ENCODE measurements at regions not wholly inside any gene's neighbourhood (a gene's known extent, or its start where the extent isn't known, plus 50 kb on each side); places are given as distances from the start of the nearest gene placed in this dataset.
A peak's percentile ranks its signal among the peaks of the same experiment; 100 is the strongest.
"Not testable (repeated sequence)": the region's sequence is repeated elsewhere in the genome, so short reads cannot be mapped to it uniquely, and the experiment has no call there.

- no peak for DNase-seq
Measured at GRCh38 chr12:85425926-85426325, 145.9 kb downstream of the ALX1 start.

DNA sequence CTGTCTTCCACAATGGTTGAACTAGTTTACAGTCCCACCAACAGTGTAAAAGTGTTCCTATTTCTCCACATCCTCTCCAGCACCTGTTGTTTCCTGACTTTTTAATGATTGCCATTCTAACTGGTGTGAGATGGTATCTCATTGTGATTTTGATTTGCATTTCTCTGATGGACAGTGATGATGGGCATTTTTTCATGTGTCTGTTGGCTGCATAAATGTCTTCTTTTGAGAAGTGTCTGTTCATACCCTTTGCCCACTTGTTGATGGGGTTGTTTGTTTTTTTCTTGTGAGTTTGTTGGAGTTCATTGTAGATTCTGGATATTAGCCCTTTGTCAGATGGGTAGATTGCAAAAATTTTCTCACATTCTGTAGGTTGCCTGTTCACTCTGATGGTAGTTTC, 153.1 kb downstream of the ALX1 start:
- DNase-seq = not testable (repeated sequence)

GRCh38 chr12:85440271-85440670, 160.3 kb downstream of the ALX1 start:
- no peak for DNase-seq

GRCh38 chr12:85441025-85441424, 161.0 kb downstream of the ALX1 start:
- no peak for DNase-seq

DNA sequence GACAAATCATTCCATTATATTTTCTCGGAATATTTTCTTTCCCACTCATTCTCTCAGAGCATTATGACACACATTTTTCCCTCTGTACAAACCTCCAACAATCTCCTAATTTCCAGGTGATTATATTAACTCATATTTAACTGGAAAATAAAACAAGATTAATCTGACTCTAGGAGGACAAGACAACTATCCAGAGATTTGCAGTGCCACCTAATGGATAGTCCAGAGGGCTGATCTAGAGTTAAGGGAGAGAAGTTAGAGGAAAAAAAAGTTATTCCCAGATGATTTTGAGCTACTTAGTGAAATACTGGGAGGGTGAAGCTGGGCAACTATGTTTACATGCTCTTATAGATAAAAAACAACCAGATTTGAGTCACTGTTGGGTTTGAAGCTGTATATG, 161.7 kb downstream of the ALX1 start:
- no peak for DNase-seq

DNA sequence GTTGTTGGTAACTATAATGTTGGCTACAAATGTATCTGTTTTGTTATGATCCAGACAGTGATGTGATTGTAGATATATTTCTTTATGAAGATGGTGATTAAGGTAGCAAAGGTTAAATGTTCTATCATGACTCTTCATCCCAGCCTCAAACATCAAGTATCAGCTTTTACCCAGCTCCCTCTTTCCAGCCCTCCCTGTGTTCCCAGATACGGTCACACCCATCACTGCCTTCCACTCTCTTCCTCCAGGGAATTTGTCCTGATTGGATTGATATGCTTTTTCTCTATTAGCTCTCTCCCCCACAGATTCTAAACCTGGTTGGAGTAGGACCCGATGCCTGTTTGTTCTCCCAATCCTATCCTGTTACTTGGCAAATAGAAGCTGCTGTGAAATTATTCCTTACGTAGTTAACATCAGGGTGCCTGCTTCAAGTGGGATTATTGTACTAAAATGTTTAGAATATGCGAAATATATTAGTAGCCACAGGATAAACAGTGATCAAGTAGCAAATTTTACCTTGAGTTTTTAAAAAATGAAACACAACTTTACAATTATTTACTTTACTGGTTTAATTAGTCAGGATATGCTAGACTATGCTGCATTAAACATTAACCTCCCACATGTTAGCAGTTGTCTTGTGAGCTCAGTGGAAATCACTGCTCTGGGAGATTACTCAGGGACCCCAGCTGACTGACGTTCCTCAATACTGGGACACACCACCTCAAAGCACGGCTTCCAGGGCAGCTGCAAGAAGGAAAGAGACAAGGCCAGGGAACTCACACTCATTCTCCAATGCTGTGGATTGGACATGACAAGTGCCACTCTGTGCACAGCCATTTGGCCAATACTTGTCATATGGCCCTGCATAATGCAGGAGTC, 165.3 kb downstream of the ALX1 start:
- no peak for DNase-seq

DNA sequence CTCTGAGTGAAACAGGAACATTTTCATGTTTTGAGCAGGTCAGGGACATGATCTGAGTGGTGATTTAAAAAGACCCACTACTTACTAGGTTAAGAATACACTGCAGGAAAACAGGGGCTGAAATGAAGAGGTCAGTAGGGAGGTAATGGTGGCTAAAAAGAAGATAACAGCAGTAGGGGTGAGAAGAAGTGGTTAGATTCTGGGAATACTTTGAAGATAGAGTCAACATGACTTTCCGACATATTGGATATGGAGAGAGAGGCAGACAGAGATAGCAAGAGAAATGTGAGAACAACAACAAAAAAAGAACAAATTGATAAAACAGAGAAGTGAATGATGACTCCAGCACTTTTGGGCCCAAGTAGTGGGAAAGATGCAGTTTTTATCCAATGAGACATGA, 168.0 kb downstream of the ALX1 start:
- DNase-seq = no peak

GRCh38 chr12:85448548-85449139, 168.6 kb downstream of the ALX1 start:
- no peak for DNase-seq

DNA sequence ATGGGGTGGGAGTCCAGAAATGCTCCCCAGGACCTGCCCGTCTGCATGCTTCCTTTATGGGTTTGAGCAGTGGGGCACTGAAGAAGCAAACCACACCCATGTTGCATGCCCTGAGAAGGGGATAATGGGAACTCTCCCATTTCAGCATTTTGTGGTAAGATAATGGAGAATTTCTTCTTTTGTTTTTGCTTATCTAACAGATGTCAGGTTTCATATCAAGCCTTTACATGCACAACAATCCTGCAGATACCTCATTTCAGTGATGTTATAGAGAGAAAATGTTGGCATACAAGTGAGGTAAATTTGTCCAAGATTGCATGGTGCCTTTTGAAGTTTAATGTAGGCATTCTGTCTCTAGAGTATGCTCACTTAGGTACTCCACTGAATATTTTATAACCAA, 177.0 kb downstream of the ALX1 start:
- no peak for DNase-seq

GRCh38 chr12:85461127-85461526, 181.1 kb downstream of the ALX1 start:
- DNase-seq = no peak

- DNase-seq = no peak
Measured at GRCh38 chr12:85462888-85463287, 182.9 kb downstream of the ALX1 start.

DNA sequence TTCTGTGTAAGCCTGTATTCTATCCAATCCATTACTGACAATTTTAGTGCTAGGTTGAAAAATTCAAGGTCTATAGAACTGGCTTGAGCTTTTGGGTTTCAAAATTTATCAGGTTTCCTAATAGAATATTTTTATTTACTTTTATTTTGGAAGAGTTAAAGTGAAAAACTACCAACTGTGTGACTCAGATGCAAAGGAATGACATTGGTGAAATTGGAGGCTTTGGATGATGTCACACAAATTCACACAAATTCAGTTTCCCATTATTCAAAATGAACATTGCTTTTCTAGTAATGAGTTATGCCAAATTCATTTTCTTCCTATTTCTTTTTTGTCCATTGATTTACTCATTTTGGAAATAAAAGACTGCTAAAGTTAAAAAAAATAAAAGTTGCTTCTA, 186.9 kb downstream of the ALX1 start:
- DNase-seq = no peak

DNA sequence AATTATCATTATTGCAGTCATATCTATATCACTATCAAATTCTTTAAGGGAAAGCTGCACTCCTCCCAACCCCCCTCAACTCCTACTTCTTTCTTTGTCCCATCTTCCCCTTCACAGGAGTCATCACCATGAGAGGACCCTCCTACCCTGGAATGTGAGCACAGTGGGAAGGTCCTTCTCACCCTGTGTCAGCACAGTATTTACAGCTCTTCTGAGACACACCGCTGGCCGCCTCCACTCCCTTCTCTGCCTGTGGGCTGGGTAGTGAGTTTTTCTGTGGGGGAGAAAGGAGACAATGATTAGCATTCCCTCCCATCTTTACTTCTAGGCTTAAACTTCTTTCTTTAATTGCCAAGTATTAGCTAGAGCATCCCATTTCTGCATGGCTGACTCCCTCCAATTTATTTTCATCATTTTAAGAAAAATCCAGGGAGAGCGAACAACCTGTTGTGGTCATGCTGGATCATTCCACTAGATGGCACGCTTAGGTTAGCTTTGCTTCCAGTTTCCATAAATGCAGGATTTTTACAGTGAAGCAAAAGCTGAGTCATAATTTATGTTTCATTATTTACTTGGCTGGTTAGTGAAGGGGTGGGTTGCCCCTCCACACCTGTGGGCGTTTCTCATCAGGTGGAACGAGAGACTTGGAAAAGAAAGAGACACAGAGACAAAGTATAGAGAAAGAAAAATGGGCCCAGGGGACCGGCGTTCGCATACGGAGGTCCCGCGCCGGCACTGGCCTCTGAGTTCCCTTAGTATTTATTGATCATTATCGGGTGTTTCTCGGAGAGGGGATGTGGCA, 188.5 kb downstream of the ALX1 start:
- peak; percentile 10 for DNase-seq

DNA sequence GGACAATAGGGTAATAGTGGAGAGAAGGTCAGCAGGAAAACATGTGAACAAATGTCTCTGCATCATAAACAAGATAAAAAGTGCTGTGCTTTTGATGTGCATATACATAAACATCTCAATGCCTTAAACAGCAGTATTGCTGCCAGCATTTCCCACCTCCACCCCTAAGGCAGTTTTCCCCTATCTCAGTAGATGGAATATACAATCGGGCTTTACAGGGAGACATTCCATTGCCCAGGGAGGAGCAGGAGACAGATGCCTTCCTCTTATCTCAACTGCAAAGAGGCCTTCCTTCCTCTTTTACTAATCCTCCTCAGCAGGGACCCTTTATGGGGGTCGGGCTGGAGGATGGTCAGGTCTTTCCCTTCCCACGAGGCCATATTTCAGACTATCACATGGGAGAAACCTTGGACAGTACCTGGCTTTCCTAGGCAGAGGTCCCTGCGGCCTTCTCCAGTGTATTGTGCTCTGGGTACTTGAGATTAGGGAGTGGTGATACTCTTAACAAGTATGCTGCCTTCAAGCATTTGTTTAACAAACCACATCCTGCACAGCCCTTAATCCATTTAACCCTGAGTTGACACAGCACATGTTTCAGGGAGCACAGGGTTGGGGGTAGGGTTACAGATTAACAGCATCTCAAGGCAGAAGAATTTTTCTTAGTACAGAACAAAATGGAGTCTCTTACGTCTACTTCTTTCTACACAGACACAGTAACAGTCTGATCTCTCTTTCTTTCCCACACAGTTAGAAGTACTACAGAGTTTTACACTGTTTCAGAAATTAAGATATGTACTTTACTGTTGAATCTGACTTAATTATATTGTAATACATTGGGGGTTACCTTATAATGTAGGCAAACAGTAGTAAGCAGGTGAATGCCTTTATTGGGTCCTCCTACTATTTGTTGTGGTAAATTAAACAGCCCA, 189.4 kb downstream of the ALX1 start:
- DNase-seq = not testable (repeated sequence)

DNA sequence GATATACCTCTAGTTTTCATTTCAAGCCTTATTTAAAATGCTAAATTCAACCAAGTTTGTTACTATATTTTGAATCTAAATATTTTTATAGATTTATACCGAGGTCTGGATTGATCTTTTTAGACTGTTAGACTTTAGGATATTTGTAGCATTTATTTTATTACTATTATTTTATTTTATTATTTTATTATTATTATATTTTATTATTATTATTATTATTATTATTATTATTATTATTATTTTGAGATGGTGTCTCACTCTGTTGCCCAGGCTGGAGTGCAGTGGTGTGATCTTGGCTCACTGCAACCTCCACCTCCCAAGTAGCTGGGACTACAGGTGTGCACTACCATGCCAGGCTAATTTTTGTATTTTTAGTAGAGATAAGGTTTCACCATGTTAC, 195.3 kb downstream of the ALX1 start:
- not testable (repeated sequence) for DNase-seq

- DNase-seq = no peak
Measured at GRCh38 chr12:85476756-85477155, 196.7 kb downstream of the ALX1 start.

- DNase-seq = no peak
Measured at GRCh38 chr12:85484387-85484786, 204.4 kb downstream of the ALX1 start.

- DNase-seq = no peak
Measured at GRCh38 chr12:85489194-85489593, 209.2 kb downstream of the ALX1 start.

DNA sequence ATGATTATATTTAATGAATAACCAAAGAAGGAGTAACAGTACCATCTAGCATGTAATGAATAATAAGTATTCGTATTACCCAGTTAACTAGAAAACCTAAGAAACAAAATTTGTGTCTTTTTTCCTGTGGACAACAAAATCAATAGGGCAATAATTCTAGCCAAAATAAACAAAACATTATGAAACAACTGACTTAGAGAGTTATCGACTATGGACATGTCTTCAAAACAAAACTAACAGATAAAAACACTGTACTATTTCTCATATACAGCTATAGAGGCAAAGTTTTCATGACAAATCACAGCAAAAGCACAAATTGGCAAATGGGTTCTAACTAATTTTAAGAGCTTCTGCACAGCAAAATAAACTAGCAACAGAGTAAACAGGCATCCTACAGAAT, 224.1 kb downstream of the ALX1 start:
- DNase-seq = no peak

DNA sequence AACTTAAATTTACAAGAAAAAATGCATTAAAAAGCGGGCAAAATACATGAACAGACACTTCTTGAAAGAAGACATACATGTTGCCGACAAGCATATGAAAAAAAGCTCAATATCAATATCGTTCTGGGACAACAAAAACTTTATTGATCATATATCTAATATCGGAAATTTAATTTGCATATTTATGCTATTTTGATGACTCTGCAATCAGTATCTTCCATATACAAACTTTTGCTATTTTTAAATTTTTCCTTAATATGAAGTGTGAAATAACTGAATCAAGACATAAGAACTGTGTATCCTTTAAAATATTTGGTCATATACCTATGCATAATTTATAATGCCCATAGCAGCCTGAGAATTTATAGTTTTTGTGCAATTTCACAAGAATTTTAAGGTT, 224.6 kb downstream of the ALX1 start:
- no peak for DNase-seq

GRCh38 chr12:85507456-85507855, 227.4 kb downstream of the ALX1 start:
- DNase-seq = no peak

- DNase-seq = no peak
Measured at GRCh38 chr12:85509081-85509856, 229.2 kb downstream of the ALX1 start.
